HL-60/S4 (cell line): ENCODE measurements at regions not wholly inside any gene's neighbourhood (a gene's known extent, or its start where the extent isn't known, plus 50 kb on each side); places are given as distances from the start of the nearest gene placed in this dataset.
"Not testable (repeated sequence)": the region's sequence is repeated elsewhere in the genome, so short reads cannot be mapped to it uniquely, and the experiment has no call there.

Source experiments
- in situ Hi-C: fragments of 300-500 bp; cut with MboI; formaldehyde crosslinking; loops from 2 replicates; pipeline ENCODE4 v1.14.3; 2022; ENCODE audit warnings: low sequenced_read_pairs

DNA sequence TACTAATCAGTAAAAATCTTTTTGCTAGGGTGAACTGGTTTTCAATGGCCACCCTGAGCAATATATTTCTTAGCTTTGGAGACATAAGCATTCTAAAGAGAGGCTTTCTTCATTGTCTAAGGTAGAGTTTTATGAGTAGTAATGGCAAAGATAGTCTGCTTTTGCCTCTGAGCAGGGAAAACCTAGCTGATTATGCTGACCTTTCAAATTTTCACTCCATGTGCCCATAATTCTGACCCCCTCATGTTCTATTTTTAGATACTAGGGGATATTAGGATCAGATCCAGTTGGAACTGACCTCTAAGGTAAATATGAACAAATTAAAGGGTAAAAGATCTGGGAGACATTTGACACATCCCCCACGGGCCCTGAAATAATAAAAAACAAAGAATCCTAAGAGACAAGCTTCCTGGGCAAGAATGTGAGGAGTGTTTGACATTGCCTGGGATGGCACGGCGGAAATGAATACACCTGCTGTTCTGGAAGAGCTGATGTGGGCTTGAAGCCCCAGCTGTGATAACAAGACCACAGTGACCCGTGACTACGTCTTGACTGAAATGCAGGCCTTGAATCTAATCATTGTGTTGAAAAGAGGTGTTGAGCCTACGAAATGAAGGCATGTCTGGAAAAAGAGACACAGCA lies 392.1 kb upstream of the FRG1 start:
- in situ Hi-C loops, result no loop called here

DNA sequence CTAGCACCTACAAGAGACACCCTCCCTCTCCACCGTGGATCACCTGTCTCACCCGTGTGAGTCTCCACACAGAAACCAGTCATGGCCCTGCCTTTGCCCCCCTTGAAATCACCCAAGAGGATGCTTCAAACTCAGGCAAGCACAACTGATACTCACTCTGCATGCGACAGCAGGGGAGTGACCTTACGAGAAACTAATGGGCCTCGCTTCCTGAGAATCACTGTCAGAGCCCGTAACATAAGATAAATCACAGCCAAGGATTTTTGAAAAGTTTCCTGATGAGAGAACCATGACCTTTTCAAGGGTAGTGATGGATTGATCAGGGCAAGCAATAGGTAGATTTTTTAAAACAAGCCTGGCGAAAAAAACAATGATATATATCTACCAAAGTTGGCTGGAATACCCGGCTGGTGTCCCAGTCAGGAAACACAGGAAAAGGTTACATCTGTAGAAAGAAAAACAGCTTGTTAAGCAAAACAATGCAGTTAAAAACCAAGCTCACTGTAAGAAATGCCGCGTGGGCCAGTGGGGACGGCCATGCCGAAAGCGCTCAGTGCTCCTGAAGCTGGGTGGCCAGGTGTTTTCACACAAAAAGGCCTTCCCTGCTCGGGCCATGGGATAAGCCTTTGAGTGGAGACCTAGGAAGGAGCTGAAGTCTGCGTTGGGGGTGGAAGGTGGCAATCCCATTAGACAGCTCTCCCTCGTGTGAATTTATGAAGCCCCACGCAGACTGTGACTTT lies 388.6 kb upstream of the FRG1 start:
- in situ Hi-C loops, result not testable (repeated sequence)

DNA sequence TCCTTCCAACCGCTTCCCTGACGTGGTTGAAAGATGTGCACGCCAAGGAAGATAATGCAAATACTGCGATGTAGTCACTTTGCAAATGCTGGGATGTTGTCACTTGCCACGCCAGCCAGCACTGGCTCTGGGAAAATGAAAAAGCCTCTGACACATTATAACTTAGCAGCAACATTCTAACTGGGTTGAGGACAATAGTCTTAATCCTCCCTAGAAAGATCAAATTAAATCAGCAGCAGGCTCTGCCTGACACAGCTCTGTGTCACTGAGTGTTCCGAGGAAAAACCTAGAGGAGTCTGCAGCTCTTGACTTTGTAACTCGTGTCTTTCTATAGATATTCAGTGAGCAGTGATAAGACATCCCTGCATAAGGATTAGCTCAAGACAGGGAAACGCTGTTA lies 380.1 kb upstream of the FRG1 start:
- in situ Hi-C loops, result not testable (repeated sequence)

DNA sequence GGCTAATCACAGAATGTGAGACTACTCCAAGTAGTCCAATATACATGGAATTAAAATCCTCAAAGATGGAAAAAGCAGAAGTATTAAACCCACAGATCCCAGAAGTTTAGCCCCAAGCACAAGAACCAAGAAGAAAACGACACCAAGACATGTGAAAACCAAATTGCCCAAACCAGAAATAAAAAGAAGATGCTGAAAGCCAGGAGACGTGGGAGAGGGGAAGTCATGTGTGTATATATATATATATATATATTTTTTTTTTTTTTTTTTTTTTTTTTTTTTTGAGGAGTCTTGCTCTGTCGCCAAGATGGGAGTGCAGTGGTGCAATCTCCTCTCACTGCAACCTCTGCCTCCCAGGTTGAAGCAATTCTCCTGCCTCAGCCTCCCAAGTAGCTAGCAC lies 376.9 kb upstream of the FRG1 start:
- in situ Hi-C loops, result not testable (repeated sequence)

DNA sequence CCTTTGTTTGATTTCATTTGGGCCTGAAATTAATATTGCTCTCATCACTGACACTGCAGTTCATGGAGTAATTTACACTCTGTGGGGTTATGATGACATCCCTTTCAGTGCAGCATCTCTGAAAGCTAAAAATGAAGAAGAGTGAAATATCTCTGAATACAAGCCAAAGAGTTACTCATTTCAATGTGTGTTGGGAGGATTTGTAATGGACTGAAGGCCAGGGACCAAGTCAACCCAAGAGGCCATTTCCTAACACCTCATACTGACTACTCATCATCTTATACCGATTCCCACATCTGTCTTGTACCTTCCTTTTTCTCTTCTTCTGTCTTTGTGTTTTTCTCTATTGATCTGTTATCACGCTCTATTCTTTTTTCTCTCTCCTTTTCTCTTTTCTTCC lies 374.4 kb upstream of the FRG1 start:
- in situ Hi-C loops, result not testable (repeated sequence)

DNA sequence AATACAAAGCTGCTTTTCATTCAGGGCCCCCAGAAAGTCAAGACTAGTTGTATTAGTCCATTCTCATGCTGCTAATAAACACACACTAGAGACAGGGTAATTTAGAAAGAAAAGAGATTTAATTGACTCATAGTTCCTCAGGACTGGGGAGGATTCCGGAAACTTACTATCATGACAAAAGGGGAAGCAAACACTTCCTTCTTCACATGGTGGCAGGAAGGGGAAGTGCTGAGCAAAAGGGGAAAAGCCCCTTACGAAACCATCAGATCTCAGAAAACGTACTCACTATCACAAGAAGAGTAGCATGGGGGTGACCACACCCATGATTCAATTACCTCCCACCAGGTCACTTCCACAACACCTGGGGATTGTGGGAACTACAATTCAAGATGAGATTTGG lies 373.8 kb upstream of the FRG1 start:
- in situ Hi-C loops, result not testable (repeated sequence)

DNA sequence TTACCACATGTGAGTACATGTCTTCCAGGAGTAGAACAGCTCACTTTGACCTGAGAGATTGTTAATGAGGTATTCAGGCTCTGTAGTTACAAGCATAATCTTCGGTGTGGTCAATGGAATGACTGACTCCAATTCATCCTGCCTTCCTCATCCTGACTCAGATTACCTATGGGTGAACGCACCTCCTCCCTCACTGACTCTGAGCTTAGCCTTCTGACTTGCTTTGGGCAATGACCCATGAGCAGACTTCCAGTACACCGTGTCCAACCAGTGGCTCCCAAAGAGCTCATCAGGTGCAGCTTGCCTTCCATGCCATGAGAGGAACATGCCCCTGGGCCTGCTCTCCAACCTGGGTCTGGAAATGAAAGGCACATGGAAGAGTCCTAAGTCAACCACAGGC lies 361.0 kb upstream of the FRG1 start:
- in situ Hi-C loops, result not testable (repeated sequence)

DNA sequence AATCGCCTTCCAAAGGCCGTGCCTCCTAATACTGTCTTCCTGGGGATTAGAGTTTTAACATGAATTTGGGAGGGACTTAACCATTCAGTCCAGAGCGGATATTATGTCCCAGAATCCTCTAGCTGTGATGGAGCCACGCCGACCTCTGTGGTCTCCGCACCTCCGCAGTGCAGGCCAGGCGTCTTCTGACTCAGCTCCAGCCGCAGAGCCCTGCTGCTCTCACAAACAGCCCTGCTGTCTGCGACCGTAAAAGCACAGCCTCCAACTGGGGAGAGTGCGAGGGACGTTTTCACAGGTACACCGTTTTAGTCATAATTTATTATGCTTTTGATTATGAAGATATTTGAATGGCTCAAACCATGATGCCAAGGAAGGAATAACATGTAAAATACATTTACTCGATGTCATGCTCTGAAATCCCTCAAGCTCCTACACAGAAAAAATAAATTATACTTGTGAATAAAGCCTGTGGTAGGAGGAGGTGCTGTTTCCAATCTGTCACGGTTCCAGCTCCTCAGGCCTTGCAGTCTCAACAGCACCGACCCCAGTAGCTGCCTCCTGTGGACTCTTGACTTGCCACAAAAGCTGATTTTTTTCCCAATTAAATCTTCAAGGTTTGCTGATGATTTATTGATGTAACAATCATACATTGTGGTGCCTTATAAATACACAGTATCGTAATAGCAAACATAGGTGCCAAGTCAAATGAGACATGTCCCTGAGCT lies 353.6 kb upstream of the FRG1 start:
- in situ Hi-C loops, result not testable (repeated sequence)

DNA sequence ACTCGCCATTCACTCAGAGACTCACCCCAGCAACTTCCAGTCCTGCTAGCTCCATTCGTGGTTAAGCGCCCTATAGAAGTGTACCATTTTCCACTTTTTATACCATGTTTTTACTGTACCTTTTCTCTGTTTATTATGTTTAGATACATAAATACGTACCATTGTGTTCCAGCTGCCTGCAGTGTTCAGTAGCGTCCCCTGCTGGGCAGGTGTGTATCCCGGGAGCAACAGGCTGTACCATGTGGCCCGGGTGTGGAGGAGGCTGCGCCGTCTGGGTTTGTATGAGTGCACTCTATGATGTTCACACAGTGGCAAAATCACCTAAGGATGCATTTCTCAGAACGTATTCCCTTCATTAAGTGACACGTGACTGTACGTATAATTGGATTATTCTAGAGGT lies 351.5 kb upstream of the FRG1 start:
- in situ Hi-C loops, result not testable (repeated sequence)

DNA sequence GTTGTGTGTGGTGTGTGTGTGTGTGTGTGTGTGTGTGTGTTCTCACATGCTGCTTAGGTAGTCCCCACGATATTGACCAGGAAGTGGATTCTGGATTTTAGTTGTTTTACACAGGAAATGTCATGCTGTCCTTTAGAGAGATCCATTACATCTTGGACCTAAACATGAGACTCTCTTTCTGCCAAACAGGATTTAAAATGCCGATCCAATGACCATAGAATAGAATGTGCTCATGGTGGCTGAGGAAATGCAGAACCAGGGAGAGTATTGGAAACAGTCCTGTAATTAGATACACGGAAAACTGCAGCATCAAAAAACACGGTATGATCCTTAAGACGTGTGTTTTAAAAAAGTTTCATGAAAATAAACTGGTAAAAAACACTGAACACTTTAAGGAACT lies 347.8 kb upstream of the FRG1 start:
- in situ Hi-C loops, result no loop called here

DNA sequence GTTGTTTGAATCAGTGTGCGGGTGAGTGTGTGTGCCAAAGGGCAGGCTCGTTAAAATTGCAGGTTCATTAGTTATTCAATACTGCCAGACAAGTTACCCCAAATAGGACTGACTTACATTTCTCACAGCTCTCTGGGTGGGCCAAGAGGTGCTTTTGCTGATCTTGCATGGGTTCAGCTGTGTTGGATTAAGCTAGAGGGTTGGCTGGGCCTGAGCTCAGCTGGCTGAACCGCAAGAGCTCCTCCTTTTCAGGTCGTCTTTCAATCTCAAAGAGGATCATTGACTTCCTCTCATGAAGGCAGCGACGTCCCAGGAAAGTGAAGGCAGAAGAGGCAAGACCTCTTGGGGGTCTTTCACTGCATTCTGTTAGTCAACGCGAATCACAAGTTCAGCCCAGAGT lies 343.3 kb upstream of the FRG1 start:
- in situ Hi-C loops, result no loop called here

DNA sequence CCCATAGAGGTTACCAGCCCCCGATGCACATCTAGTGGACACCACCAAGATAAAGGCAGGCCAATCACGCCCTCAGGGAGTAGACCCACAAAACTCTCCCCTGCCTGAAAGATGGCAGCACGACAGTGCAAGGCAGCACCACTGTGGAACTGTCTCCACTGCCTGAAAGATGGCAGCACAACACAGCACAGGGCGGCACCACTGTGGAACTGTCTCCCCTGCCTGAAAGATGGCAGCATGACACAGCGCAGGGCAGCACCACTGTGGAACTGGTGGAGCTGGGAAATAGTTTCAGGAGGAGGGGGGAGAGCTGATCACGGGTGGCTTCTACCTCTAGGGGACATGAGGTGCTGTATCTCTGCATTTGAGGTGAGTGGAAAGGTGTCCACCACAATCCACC lies 340.4 kb upstream of the FRG1 start:
- in situ Hi-C loops, result no loop called here

DNA sequence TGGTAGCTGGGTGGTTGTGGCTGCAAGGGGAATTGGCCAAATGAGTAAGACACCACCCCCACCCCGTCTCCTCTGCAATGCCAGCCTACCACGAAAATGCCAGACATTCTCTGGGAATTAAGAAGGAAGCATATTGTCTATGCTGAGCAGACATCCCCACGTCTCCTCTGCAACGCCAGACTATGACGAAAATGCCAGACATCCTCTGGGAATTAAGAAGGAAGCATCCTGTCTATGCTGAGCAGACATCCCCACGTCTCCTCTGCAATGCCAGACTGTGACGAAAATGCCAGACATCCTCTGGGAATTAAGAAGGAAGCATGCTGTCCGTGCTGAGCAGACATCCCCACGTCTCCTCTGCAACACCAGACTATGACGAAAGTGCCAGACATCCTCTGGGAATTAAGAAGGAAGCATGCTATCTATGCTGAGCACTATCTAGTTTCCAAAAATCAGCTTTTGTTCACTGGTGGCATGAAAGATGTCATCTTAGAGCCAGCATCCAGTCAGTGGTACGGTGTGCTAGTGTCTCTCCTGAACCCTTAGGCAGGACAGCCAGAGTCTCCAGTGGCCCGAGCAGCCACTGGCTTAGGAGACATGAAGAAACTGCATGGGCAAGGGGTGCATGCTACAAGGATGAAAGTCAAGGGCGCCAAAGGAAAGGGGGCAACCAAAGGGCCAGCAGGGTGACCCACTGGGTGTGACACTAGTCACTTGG lies 339.8 kb upstream of the FRG1 start:
- in situ Hi-C loops, result no loop called here

DNA sequence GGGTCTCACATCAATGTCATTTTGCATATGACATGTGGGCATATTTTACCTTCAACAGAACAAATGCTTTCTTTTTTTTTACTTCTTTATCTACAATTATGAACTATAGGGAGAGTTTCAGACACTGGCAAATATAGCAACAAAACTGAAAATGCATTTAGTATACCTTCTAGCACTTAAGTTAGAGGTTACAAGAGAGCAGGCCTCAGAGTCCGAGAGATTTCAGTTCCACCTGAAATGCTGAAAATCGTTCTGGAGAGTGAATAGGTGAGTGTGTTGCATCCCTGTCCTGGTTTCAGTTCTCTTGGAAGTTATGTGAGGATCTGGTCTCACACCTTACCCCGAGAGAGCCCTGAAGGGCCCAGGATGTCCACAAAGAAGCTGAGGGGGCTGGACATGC lies 337.8 kb upstream of the FRG1 start:
- in situ Hi-C loops, result not testable (repeated sequence)

DNA sequence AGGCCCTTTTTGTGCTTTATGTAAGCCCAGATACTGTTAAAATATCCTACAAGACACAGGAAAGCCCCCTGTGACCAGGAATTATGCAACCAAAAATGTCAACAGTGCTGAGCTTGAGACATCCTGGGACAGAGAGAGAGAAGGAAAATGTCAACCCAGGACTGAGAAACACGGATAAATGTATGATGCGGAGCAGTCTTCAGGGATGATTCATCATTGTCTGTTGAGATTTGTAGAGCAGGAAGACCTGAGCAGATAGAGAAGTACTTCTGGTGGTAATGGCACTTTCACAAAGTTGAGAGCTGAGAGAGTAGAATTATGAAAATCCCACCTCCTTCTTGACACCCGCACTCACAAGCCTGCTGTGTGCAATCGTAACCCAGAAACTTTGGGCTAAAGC lies 330.1 kb upstream of the FRG1 start:
- in situ Hi-C loops, result not testable (repeated sequence)

DNA sequence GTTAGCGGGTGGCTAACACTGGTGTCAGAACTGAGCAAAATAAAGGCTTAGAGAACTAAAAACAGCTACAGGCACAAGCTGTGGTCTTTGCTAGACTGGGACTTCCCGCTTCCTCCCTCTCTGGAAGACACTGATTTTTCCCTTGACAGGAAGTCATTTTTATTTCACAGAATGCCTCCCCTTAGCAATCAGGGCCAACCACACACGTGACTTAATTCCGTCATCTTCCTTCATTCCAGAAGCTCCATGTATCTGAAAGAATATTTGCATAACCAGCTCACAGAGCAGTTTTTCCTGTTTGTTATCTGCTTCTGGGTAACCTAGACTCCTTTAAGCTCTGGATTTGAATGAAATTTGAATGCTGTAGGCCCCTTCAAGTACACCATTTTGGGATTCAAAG lies 327.5 kb upstream of the FRG1 start:
- in situ Hi-C loops, result no loop called here

DNA sequence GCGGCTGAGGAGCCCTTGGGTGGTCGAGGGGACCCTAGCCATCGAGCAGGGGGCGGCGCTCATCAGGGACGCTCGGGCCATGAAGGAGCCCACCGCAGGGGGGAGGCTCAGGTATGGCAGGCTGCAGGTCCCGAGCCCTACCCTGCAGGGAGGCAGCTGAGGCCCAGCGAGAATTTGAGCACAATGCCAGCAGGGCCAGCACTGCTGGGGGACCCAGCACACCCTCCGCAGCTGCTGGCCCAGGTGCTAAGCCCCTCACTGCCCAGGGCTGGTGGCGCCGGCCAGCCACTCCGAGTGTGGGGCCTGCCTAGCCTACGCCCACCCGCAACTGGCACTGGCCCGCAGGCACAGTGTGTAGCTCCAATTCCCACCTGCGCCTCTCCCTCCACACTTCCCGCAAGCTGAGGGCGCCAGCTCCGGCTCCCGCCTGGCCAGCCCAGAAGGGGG lies 325.4 kb upstream of the FRG1 start:
- in situ Hi-C loops, result no loop called here

DNA sequence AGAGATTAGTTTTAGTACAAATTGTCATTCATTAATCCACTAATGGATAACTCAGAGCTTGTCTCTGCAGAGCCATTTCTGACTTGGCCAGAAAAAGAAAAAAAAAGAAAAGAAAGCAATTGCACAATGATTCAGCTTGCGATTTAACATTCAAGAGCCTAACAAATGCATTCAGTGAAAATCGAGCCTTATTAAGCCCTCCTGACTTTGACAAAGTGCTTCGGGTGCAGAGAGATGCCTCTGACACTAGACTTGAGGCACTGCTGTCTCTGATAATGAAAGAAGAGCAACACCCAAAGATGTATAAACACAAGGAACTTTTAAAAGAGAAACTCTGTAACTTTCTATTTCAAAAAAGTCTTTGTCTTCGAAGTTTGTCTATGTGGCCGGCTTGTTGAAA lies 322.9 kb upstream of the FRG1 start:
- in situ Hi-C loops, result not testable (repeated sequence)

DNA sequence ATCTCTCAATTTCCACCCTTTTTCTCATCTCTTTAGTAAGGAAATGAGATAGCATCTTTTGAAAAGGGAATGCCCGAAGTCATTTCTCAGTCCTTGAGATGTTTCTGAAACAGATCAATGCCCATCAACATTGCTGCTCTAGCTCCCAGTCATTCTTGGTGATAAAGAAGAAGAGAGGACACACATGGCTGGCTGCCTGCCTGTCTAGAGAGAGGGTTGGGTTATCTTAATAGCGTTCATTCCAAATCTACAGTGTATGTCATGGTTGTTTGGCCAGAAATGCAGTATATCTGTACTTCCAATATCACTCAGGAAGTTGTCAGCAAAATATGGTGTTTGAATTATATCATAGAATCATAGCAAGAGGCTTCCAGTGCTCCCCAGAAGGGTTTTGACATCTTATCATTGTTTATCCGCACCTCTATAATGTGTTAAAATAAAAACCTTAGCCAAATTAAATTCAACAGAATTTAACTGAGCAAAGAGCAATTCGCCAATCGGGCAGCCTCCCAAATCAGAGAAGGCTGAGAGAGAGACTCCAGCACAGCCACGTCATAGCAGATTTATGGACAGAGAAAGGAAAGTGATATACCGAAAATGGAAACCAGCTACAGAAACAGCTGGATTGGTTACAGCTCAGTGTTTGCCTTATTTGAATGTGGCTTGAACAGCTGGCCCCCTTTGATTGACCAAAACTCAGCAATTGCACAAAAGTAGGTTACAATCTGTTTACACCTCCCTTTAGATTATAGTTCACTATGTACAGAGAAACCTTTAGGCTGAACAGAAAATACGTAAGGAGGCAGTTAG lies 321.0 kb upstream of the FRG1 start:
- in situ Hi-C loops, result not testable (repeated sequence)

DNA sequence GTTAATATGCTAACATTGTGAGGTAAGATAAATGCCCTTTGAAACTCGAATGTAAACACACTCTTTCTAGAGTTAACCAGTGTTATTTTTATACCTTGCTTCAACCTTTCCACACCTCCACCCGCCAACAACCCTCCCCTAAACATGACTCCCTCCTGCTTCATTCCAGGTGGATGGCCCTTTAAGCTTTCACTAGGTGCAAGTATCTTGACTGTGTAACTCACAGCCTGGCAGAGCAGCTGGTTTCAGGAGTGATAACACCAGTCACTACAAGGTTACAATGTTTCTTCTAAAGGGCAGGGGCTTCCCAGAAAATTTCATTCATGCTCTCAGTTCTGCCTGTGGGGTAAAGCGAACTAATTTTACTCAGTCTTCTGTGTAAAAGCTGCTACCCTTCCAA lies 318.1 kb upstream of the FRG1 start:
- in situ Hi-C loops, result not testable (repeated sequence)

DNA sequence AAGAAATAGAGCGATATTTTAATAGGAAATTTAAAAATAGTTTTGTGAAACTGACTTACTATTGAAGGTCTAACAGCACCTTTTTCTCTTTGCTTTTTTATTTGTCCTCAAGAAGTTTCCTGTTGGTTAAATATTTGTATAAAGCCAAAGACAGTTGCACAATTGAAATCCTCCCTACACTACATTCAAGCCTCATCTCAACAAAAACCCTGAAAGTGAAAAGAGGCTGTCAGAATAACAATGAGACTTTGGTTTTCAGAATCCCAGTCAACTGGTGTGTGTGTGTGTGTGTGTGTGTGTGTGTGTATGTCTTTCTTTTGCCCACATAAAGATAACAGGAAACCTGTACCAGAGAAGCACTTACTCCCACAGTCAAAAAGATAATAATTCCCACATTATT lies 313.6 kb upstream of the FRG1 start:
- in situ Hi-C loops, result not testable (repeated sequence)
